Lower lobe of right lung (tissue), 2 donors: ENCODE measurements at regions not wholly inside any gene's neighbourhood (a gene's known extent, or its start where the extent isn't known, plus 50 kb on each side); places are given as distances from the start of the nearest gene placed in this dataset.

Source experiments
- ATAC-seq, 2 donors: fragments of 200-7000 bp; cut with Tn5 transposase; one replicate each; pipeline ENCODE4 v1.9.1; 2020 to 2022; ENCODE audit warnings: mild to moderate bottlenecking in 2 of 2, moderate library complexity in 2 of 2
- DNase-seq: peaks from one replicate; pipeline ENCODE4 v3.0.0-alpha.2; 2020
- H3K27ac ChIP-seq: fragments of 200-600 bp; one replicate; pipeline ENCODE4 v1.8.0; 2022
- H3K27me3 ChIP-seq: fragments of 200-600 bp; one replicate; pipeline ENCODE4 v1.8.0; 2022; ENCODE audit warnings: low read depth
- H3K36me3 ChIP-seq: fragments of 200-600 bp; one replicate; pipeline ENCODE4 v1.8.0; 2022; ENCODE audit warnings: mild to moderate bottlenecking
- H3K4me1 ChIP-seq: fragments of 200-600 bp; one replicate; pipeline ENCODE4 v1.8.0; 2022
- H3K4me3 ChIP-seq: fragments of 200-600 bp; one replicate; pipeline ENCODE4 v1.8.0; 2022; ENCODE audit warnings: mild to moderate bottlenecking
- H3K9me3 ChIP-seq: fragments of 200-600 bp; one replicate; pipeline ENCODE4 v1.8.0; 2022
- CTCF ChIP-seq: fragments of 200-600 bp; IDR thresholded peaks from one replicate; pipeline ENCODE4 v1.8.0; 2022; ENCODE audit warnings: antibody characterized with exemption, mild to moderate bottlenecking
- intact Hi-C: fragments of 100-400 bp; cut with DNase I; formaldehyde crosslinking; loops from one replicate; pipeline ENCODE4 v1.11.0; 2022
- donor health status: DM: no; HTN: yes; CAD: no; lungs with severe emphysema.

GRCh38 chr2:199594443-199594842 lies 136.7 kb upstream of the SATB2 start:
- intact Hi-C loops, result no loop called here
- DNase-seq, result no peak
- no peak overlapping the region for H3K4me3 ChIP-seq
- TF ChIP-seq CTCF, result no peak
- no peaks in the 10 kb centered on the region for H3K27me3 ChIP-seq
- H3K27ac ChIP-seq, result no peak overlapping the region
- H3K36me3 ChIP-seq, result no peaks in the 10 kb centered on the region
- no peaks in the 10 kb centered on the region for H3K4me1 ChIP-seq
- H3K9me3 ChIP-seq, result no peaks in the 10 kb centered on the region
- ATAC-seq, result peak in 1 of 2 donors; percentile 27

DNA sequence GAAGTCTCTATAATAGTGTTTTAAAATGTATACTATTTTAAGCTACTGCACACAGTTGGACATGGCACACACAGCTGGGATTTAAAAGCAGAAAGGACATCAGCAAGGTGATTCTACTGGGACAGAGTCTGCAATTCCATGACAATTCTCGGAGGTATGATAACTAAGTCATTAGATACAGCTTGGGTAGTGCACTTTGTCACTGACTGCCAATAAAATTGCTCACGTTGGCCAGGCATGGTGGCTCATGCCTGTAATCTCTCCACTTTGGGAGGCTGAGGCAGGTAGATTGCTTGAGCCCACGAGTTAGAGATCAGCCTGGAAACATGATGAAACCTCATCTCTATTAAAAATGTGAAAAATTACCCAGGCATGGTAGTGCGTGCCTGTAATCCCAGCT lies 134.1 kb upstream of the SATB2 start:
- H3K36me3 ChIP-seq, result no peaks in the 10 kb centered on the region
- no peak overlapping the region for H3K27ac ChIP-seq
- no peaks in the 10 kb centered on the region for H3K9me3 ChIP-seq
- DNase-seq, result no peak
- no peaks in the 10 kb centered on the region for H3K4me1 ChIP-seq
- H3K4me3 ChIP-seq, result no peak overlapping the region
- TF ChIP-seq CTCF, result no peak
- no peak for ATAC-seq
- intact Hi-C loops, result no loop called here
- H3K27me3 ChIP-seq, result no peaks in the 10 kb centered on the region

- Histone ChIP-seq H3K4me1 (no peaks in the 10 kb centered on the region), H3K9me3 (no peaks in the 10 kb centered on the region), H3K4me3 (no peak overlapping the region), H3K36me3 (no peaks in the 10 kb centered on the region), H3K27ac (no peak overlapping the region), H3K27me3 (no peaks in the 10 kb centered on the region)
- no peak for ATAC-seq
- DNase-seq, result no peak
- TF ChIP-seq CTCF, result no peak
- intact Hi-C loops, result no loop called here
Observed at GRCh38 chr2:199590321-199591203, 132.8 kb upstream of the SATB2 start.

GRCh38 chr2:199589306-199589705 lies 131.6 kb upstream of the SATB2 start:
- Histone ChIP-seq H3K27me3 (no peaks in the 10 kb centered on the region), H3K4me1 (no peaks in the 10 kb centered on the region), H3K4me3 (no peak overlapping the region), H3K36me3 (no peaks in the 10 kb centered on the region), H3K9me3 (no peaks in the 10 kb centered on the region), H3K27ac (no peak overlapping the region)
- intact Hi-C loops, result no loop called here
- no peak for TF ChIP-seq CTCF
- DNase-seq, result no peak
- ATAC-seq, result no peak

GRCh38 chr2:199588054-199588453 lies 130.3 kb upstream of the SATB2 start:
- intact Hi-C loops, result no loop called here
- Histone ChIP-seq H3K27me3 (no peaks in the 10 kb centered on the region), H3K4me3 (no peak overlapping the region), H3K9me3 (no peaks in the 10 kb centered on the region), H3K27ac (no peak overlapping the region), H3K36me3 (no peaks in the 10 kb centered on the region), H3K4me1 (no peaks in the 10 kb centered on the region)
- DNase-seq (no peak), ATAC-seq (no peak)
- TF ChIP-seq CTCF, result no peak
